IMR-90 (cell line): ENCODE measurements at regions not wholly inside any gene's neighbourhood (a gene's known extent, or its start where the extent isn't known, plus 50 kb on each side); places are given as distances from the start of the nearest gene placed in this dataset.
A peak's percentile ranks its signal among the peaks of the same experiment; 100 is the strongest.

Experiments
- ATAC-seq: fragments of 200-7000 bp; cut with Tn5 transposase; 2 replicates; pipeline ENCODE4 v1.9.1; 2020; ENCODE audit warnings: low read depth, mild to moderate bottlenecking, moderate library complexity
- BruUV-seq: library from RNA; stranded (reverse); fragments of 400-500 nt; replicated peaks from 2 replicates; lab custom pipeline; 2021; lab: Mats Ljungman, UMichigan
- CTCF ChIA-PET: fragments of 300-600 bp; formaldehyde crosslinking; extraction: SDS; loops from one replicate; lab custom pipeline; 2021; ENCODE audit warnings: antibody characterized with exemption; lab: Yijun Ruan, JAX
- POLR2A ChIA-PET: fragments of 300-600 bp; sonication (Branson Sonifier 250); formaldehyde crosslinking; loops from one replicate; lab custom pipeline; 2022; ENCODE audit warnings: antibody characterized with exemption; ENCODE audit not compliant: unreplicated experiment; lab: Charles Lee
- DNase-seq: peaks from one replicate; pipeline ENCODE4 v3.0.0; 2013
- H2AFZ ChIP-seq: replicated peaks from 2 replicates; pipeline ENCODE3; 2013; ENCODE audit warnings: low read length, mild to moderate bottlenecking; ENCODE audit not compliant: poor library complexity
- H2AK5ac ChIP-seq: 2 replicates; pipeline ENCODE4 v1.6.1; 2013; ENCODE audit warnings: low read depth, low read length, inconsistent platforms
- H2AK9ac ChIP-seq: replicated peaks from 2 replicates; pipeline ENCODE3; 2013; ENCODE audit warnings: mild to moderate bottlenecking, low read depth, low read length, moderate library complexity; ENCODE audit not compliant: poor library complexity
- H2BK120ac ChIP-seq: 2 replicates; pipeline ENCODE4 v1.6.1; 2013; ENCODE audit warnings: low read depth, low read length, inconsistent platforms
- H2BK15ac ChIP-seq: 3 replicates; pipeline ENCODE4 v1.6.1; 2013; ENCODE audit warnings: low read depth, low read length, inconsistent platforms
- H2BK20ac ChIP-seq: 2 replicates; pipeline ENCODE4 v1.6.1; 2013; ENCODE audit warnings: low read depth, mild to moderate bottlenecking, inconsistent platforms, low read length, moderate library complexity
- H2BK5ac ChIP-seq: 2 replicates; pipeline ENCODE4 v1.6.1; 2013; ENCODE audit warnings: mild to moderate bottlenecking, low read depth, low read length, inconsistent platforms; ENCODE audit not compliant: poor library complexity, severe bottlenecking
- H3K14ac ChIP-seq: replicated peaks from 2 replicates; pipeline ENCODE4 v1.6.1; 2013; ENCODE audit warnings: low read depth, low read length, inconsistent platforms
- H3K18ac ChIP-seq: 2 replicates; pipeline ENCODE4 v1.6.1; 2013; ENCODE audit warnings: low read depth, low read length, control low read depth
- H3K23ac ChIP-seq: 2 replicates; pipeline ENCODE4 v1.6.1; 2013; ENCODE audit warnings: low read depth, low read length, inconsistent platforms
- H3K27ac ChIP-seq: 2 replicates; pipeline ENCODE4 v1.5.1; 2013; ENCODE audit warnings: mild to moderate bottlenecking, control low read depth, low read length; ENCODE audit not compliant: insufficient read depth
- H3K27me3 ChIP-seq: 2 replicates; pipeline ENCODE4 v1.6.1; 2013; ENCODE audit warnings: low read length; ENCODE audit not compliant: control insufficient read depth, insufficient read depth
- H3K36me3 ChIP-seq: 2 replicates; pipeline ENCODE4 v1.6.1; 2013; ENCODE audit warnings: low read length, mixed read lengths; ENCODE audit not compliant: control insufficient read depth, insufficient read depth
- H3K4ac ChIP-seq: 2 replicates; pipeline ENCODE4 v1.6.1; 2013; ENCODE audit warnings: low read depth, low read length, inconsistent platforms
- H3K4me1 ChIP-seq: 2 replicates; pipeline ENCODE4 v1.6.1; 2013; ENCODE audit warnings: low read length, mixed read lengths; ENCODE audit not compliant: control insufficient read depth, insufficient read depth
- H3K4me2 ChIP-seq: 2 replicates; pipeline ENCODE4 v1.6.1; 2013; ENCODE audit warnings: low read depth, mild to moderate bottlenecking, control low read depth, low read length, moderate library complexity
- H3K4me3 ChIP-seq: 2 replicates; pipeline ENCODE4 v1.5.1; 2013; ENCODE audit warnings: low read depth, mild to moderate bottlenecking, control low read depth, low read length, moderate library complexity; ENCODE audit not compliant: insufficient read depth
- H3K56ac ChIP-seq: 2 replicates; pipeline ENCODE4 v1.6.1; 2013; ENCODE audit warnings: low read length, inconsistent platforms; ENCODE audit not compliant: insufficient read depth; ENCODE audit errors: extremely low read depth
- H3K79me1 ChIP-seq, 2 experiments: 2 replicates each; pipeline ENCODE4 v1.6.1; 2013; ENCODE audit warnings: low read length in 2 of 2, inconsistent platforms in 1 of 2, low read depth in 1 of 2
- H3K9ac ChIP-seq: 2 replicates; pipeline ENCODE4 v1.6.1; 2013; ENCODE audit warnings: low read depth, low read length, control low read depth
- H3K9me1 ChIP-seq: 2 replicates; pipeline ENCODE4 v1.6.1; 2013; ENCODE audit warnings: low read length, inconsistent platforms; ENCODE audit not compliant: insufficient read depth
- H3K9me3 ChIP-seq: 2 replicates; pipeline ENCODE4 v1.6.1; 2013; ENCODE audit warnings: low read length; ENCODE audit not compliant: control insufficient read depth, insufficient read depth
- H4K20me1 ChIP-seq: 2 replicates; pipeline ENCODE4 v1.6.1; 2013; ENCODE audit warnings: low read length, inconsistent platforms; ENCODE audit not compliant: insufficient read depth
- H4K5ac ChIP-seq: 2 replicates; pipeline ENCODE4 v1.6.1; 2013; ENCODE audit warnings: mild to moderate bottlenecking, low read depth, low read length, control low read depth
- H4K8ac ChIP-seq, 2 experiments: 2 replicates each; pipeline ENCODE4 v1.6.1; 2013; ENCODE audit warnings: low read depth in 2 of 2, low read length in 2 of 2, control low read depth in 1 of 2, inconsistent platforms in 1 of 2
- H4K91ac ChIP-seq: 2 replicates; pipeline ENCODE4 v1.6.1; 2013; ENCODE audit warnings: low read depth, low read length, inconsistent platforms; ENCODE audit not compliant: insufficient read depth
- BHLHE40 ChIP-seq: fragments of 150-350 bp; IDR thresholded peaks from 2 replicates; pipeline ENCODE4 v1.6.1; 2016; ENCODE audit warnings: mild to moderate bottlenecking, low read depth, low read length
- CEBPB ChIP-seq: IDR thresholded peaks from 2 replicates; pipeline ENCODE4 v1.6.1; 2012; ENCODE audit warnings: low read depth, low read length, improper control_type of control experiment
- CHD1 ChIP-seq: IDR thresholded peaks from 2 replicates; pipeline ENCODE4 v1.6.1; 2012; ENCODE audit warnings: low read depth, low read length, improper control_type of control experiment
- CTCF ChIP-seq: conservative IDR thresholded peaks from 2 replicates; pipeline ENCODE4 v1.5.1; 2012; ENCODE audit warnings: mild to moderate bottlenecking, low read depth, low read length, improper control_type of control experiment
- FOS ChIP-seq: fragments of 150-350 bp; IDR thresholded peaks from 2 replicates; pipeline ENCODE4 v1.6.1; 2016; ENCODE audit warnings: low read depth, low read length
- MAFK ChIP-seq: IDR thresholded peaks from 2 replicates; pipeline ENCODE4 v1.6.1; 2012; ENCODE audit warnings: low read depth, low read length, improper control_type of control experiment
- MXI1 ChIP-seq: IDR thresholded peaks from 2 replicates; pipeline ENCODE4 v1.6.1; 2012; ENCODE audit warnings: low read depth, mild to moderate bottlenecking, low read length, moderate library complexity, borderline replicate concordance
- NFE2L2 ChIP-seq: fragments of 150-350 bp; IDR thresholded peaks from 2 replicates; pipeline ENCODE4 v1.6.1; 2016; ENCODE audit warnings: low read depth, mild to moderate bottlenecking, low read length
- POLR2A ChIP-seq: IDR thresholded peaks from 2 replicates; pipeline ENCODE4 v1.6.1; 2012; ENCODE audit warnings: mild to moderate bottlenecking, low read depth, low read length
- RAD21 ChIP-seq: IDR thresholded peaks from 2 replicates; pipeline ENCODE4 v1.6.1; 2012; ENCODE audit warnings: low read length, improper control_type of control experiment
- RCOR1 ChIP-seq: IDR thresholded peaks from 2 replicates; pipeline ENCODE4 v1.6.1; 2012; ENCODE audit warnings: mild to moderate bottlenecking, low read length, improper control_type of control experiment; ENCODE audit not compliant: insufficient replicate concordance
- RFX5 ChIP-seq: IDR thresholded peaks from 2 replicates; pipeline ENCODE4 v1.8.0; 2012; ENCODE audit warnings: low read depth, mild to moderate bottlenecking, low read length, moderate library complexity
- WGBS, 2 experiments: methylation state at CpG; one replicate each; pipeline versions ENCODE4 v1.1.5 to v1.1.7; 2013; ENCODE audit warnings: missing lambda C conversion rate in 2 of 2; ENCODE audit not compliant: insufficient read length in 1 of 2; ENCODE audit errors: extremely low coverage in 2 of 2; 5-methylcytosine and 5-hydroxymethylcytosine counted together
- dilution Hi-C: fragments of 300-500 bp; cut with HindIII; formaldehyde crosslinking; loops from one replicate; pipeline ENCODE4 v1.14.3; 2018; ENCODE audit warnings: low sequenced_read_pairs; ENCODE audit not compliant: unreplicated experiment
- in situ Hi-C: fragments of 300-500 bp; cut with MboI; formaldehyde crosslinking; loops from 3 replicates; pipeline ENCODE4 v1.14.3; 2019; ENCODE audit warnings: low sequenced_read_pairs, inconsistent platforms, mixed read lengths
- intact Hi-C: fragments of 100-400 bp; cut with micrococcal nuclease; formaldehyde crosslinking; loops from 2 replicates; pipeline ENCODE4 v1.10.0; 2022

GRCh38 chr16:11471548-11471947 lies 115.2 kb downstream of the LITAF start:
- Histone ChIP-seq H2BK20ac (no peak overlapping the region), H2BK15ac (no peak overlapping the region), H3K36me3 (no peaks in the 10 kb centered on the region), H3K23ac (no peak overlapping the region), H2AK9ac (no peak overlapping the region), H4K5ac (no peak overlapping the region), H3K9me1 (peaks cover 3% of the 10 kb centered on the region; the same call in 1 of the 2 replicates), H4K20me1 (no peaks in the 10 kb centered on the region), H3K9me3 (no peaks in the 10 kb centered on the region), H4K8ac (no peak overlapping the region), H2BK5ac (no peak overlapping the region), H2AFZ (peak overlapping the region; percentile 61), H3K14ac (no peak overlapping the region), H3K4me3 (no peak overlapping the region), H2AK5ac (no peak overlapping the region), H3K9ac (no peak overlapping the region), H4K91ac (no peak overlapping the region), H3K18ac (no peak overlapping the region), H3K27me3 (peaks cover 18% of the 10 kb centered on the region), H2BK120ac (no peak overlapping the region), H3K79me1 (no peaks in the 10 kb centered on the region), H3K56ac (no peak overlapping the region), H3K4me2 (no peak overlapping the region), H3K4me1 (no peaks in the 10 kb centered on the region), H3K27ac (no peak overlapping the region), H3K4ac (no peak overlapping the region)
- intact Hi-C loops (loop anchor here (10.0 kb wide), 1 partner anchor 47 kb away; no protein-coding TSS in a partner anchor), dilution Hi-C loops (no loop called here), in situ Hi-C loops (no loop called here)
- BruUV-seq: no TSS peak
- 93% methylated on average over 8 of the region's 12 CpGs; no CpG with 5 or more reads in 1 of the 2 experiments for WGBS, 2 experiments
- ChIA-PET CTCF (no interaction called here), POLR2A (no interaction called here)
- no peak for ATAC-seq
- no peak for TF ChIP-seq BHLHE40
- no peak for TF ChIP-seq RFX5
- TF ChIP-seq MAFK: no peak
- TF ChIP-seq RCOR1: no peak
- TF ChIP-seq POLR2A: no peak
- no peak for TF ChIP-seq RAD21
- no peak for TF ChIP-seq CTCF
- no peak for TF ChIP-seq MXI1
- no peak for TF ChIP-seq CHD1
- no peak for TF ChIP-seq CEBPB
- no peak for TF ChIP-seq FOS
- TF ChIP-seq NFE2L2: no peak
- no peak for DNase-seq
